ENCODE measurements at regions not wholly inside any gene's neighbourhood (a gene's known extent, or its start where the extent isn't known, plus 50 kb on each side); places are given as distances from the start of the nearest gene placed in this dataset.
"Not testable (repeated sequence)": the region's sequence is repeated elsewhere in the genome, so short reads cannot be mapped to it uniquely, and the experiment has no call there.

DNA sequence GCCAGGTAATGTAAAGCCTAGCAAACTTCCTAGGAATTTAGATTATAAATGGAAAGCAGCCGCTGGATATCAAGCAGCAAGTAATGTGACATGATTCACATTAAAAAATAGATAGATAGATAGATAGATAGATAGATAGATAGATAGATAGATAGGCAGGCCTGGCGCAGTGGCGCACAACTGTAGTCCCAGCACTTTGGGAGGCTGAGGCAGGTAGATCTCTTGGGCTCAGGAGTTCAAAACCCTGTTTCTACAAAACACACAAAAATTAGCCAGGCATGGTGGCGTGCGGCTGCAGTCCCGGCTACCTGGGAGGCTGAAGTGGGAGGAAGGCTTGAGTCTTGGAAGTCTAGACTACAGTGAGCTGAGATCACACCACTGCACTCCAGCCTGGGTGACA is 236.9 kb downstream of the SLITRK6 start:
- no peaks in the 10 kb centered on the region for H3K9me3 ChIP-seq
- H3K4me1 ChIP-seq: no peaks in the 10 kb centered on the region
- no peak overlapping the region for H3K4me3 ChIP-seq
- no peak for DNase-seq
- H3K27me3 ChIP-seq: no peaks in the 10 kb centered on the region
- no peak overlapping the region for H3K9ac ChIP-seq (ENCODE audit: low read depth in 2 of 2, low read length in 2 of 2)
- intact Hi-C loops (cut with DNase I): no loop called here
- TF ChIP-seq, protein P1, sequence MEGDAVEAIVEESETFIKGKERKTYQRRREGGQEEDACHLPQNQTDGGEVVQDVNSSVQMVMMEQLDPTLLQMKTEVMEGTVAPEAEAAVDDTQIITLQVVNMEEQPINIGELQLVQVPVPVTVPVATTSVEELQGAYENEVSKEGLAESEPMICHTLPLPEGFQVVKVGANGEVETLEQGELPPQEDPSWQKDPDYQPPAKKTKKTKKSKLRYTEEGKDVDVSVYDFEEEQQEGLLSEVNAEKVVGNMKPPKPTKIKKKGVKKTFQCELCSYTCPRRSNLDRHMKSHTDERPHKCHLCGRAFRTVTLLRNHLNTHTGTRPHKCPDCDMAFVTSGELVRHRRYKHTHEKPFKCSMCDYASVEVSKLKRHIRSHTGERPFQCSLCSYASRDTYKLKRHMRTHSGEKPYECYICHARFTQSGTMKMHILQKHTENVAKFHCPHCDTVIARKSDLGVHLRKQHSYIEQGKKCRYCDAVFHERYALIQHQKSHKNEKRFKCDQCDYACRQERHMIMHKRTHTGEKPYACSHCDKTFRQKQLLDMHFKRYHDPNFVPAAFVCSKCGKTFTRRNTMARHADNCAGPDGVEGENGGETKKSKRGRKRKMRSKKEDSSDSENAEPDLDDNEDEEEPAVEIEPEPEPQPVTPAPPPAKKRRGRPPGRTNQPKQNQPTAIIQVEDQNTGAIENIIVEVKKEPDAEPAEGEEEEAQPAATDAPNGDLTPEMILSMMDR (IDR thresholded peaks at IDR 0.05): no peak
- no peak overlapping the region for H3K27ac ChIP-seq
- H3K36me3 ChIP-seq: no peaks in the 10 kb centered on the region

DNA sequence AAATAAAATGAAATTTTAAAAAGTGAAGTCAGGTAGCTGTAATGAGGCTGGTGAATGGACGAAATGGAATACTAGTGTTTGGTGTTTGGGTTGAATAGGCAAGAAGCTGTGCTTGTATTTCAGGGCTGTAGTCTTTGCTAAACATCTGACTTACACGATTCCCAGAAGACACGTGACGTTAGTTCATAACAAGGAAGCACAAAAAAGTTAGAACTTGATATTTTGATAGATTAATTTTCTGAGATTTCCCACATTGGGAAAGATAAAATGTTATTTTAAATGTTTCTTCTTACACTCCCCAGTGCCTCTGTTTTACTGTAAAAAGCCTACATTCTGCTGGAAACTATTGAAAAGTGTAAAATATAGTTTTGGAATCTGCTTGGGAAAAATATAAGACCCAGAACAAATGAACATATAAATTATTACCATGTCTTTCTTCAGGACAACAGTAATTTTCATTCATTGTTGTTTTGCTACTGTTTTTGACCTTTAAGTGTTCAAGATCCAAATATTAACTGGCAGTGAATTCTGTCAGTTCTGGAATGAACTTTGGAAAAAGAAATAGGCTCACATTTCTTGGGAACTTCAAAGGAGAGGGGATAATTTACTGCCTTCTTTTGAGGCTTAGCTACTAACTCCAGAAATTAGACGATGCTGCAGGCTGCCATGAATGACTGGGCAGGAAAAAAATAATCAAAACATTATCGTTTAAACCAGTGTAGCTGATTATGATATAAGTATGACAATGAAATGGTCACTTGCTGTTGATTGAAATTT is 241.3 kb downstream of the SLITRK6 start:
- H3K4me3 ChIP-seq: no peak overlapping the region
- no peaks in the 10 kb centered on the region for H3K27me3 ChIP-seq
- H3K4me1 ChIP-seq: no peaks in the 10 kb centered on the region
- H3K9ac ChIP-seq (ENCODE audit: low read depth in 2 of 2, low read length in 2 of 2): no peak overlapping the region
- no peak overlapping the region for H3K27ac ChIP-seq
- TF ChIP-seq, protein P1 (IDR thresholded peaks at IDR 0.05): no peak
- no peaks in the 10 kb centered on the region for H3K36me3 ChIP-seq
- no peak for DNase-seq
- no peaks in the 10 kb centered on the region for H3K9me3 ChIP-seq
- intact Hi-C loops (cut with DNase I): no loop called here

GRCh38 chr13:85551012-85551411 is 248.2 kb downstream of the SLITRK6 start:
- Histone ChIP-seq H3K36me3 (no peaks in the 10 kb centered on the region), H3K27me3 (no peaks in the 10 kb centered on the region), H3K9me3 (no peaks in the 10 kb centered on the region), H3K4me3 (no peak overlapping the region), H3K27ac (no peak overlapping the region), H3K9ac (ENCODE audit: low read depth in 2 of 2, low read length in 2 of 2) (no peak overlapping the region), H3K4me1 (no peaks in the 10 kb centered on the region)
- no peak for DNase-seq
- intact Hi-C loops (cut with DNase I): no loop called here
- TF ChIP-seq, protein P1 (IDR thresholded peaks at IDR 0.05): no peak

- DNase-seq: no peak
- Histone ChIP-seq H3K4me3 (no peak overlapping the region), H3K27me3 (no peaks in the 10 kb centered on the region), H3K9me3 (no peaks in the 10 kb centered on the region), H3K9ac (ENCODE audit: low read depth in 2 of 2, low read length in 2 of 2) (no peak overlapping the region), H3K36me3 (no peaks in the 10 kb centered on the region), H3K27ac (no peak overlapping the region), H3K4me1 (no peaks in the 10 kb centered on the region)
- intact Hi-C loops (cut with DNase I): no loop called here
- TF ChIP-seq, protein P1 (IDR thresholded peaks at IDR 0.05): no peak
Measured at GRCh38 chr13:85549819-85550218, 249.4 kb downstream of the SLITRK6 start.

DNA sequence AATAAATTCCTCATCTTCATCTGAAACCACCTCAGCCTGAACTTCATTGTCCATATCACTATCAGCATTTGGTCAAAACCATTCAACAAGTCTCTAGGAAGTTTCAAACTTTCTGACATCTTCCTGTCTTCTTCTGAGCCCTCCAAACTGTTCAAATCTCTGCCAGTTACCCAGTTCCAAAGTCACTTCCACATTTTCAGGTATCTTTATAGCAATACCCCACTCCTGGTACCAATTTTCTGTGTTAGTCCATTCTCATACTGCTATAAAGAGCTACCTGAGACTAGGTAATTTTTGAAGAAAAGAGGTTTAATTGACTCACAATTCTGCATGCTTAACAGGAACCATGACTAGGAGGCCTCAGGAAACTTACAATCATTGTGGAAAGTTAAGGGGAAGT is 250.4 kb downstream of the SLITRK6 start:
- H3K27me3 ChIP-seq; H3K9me3 ChIP-seq; H3K36me3 ChIP-seq; H3K27ac ChIP-seq; intact Hi-C loops (cut with DNase I); DNase-seq; H3K4me3 ChIP-seq; H3K4me1 ChIP-seq; H3K9ac ChIP-seq (ENCODE audit: low read depth in 2 of 2, low read length in 2 of 2): not testable (repeated sequence)

DNA sequence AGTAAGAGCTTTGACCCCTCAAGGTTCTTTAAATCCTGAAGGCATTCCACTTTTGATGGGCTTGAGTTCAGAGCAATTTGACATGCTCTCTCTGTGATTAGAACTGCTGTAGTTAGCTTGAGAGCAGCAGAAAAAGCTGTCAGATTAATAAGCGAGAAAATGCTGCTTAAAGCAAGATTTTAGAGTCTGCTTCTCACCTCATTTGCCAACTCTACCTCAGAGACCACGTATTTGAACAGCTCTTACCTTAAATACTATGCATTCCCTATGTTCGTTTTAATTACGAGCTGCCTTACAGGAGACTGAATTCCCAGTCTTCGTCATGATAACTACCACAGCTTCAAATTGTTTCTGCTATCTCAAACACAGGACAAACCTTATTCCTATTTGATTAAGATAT is 253.4 kb downstream of the SLITRK6 start:
- no peak overlapping the region for H3K27ac ChIP-seq
- no peaks in the 10 kb centered on the region for H3K9me3 ChIP-seq
- no peak overlapping the region for H3K9ac ChIP-seq (ENCODE audit: low read depth in 2 of 2, low read length in 2 of 2)
- intact Hi-C loops (cut with DNase I): no loop called here
- no peaks in the 10 kb centered on the region for H3K27me3 ChIP-seq
- no peaks in the 10 kb centered on the region for H3K36me3 ChIP-seq
- H3K4me1 ChIP-seq: no peaks in the 10 kb centered on the region
- H3K4me3 ChIP-seq: no peak overlapping the region
- DNase-seq: no peak
- TF ChIP-seq, protein P1 (IDR thresholded peaks at IDR 0.05): no peak
